BE2C (cell line): ENCODE measurements at regions not wholly inside any gene's neighbourhood (a gene's known extent, or its start where the extent isn't known, plus 50 kb on each side); places are given as distances from the start of the nearest gene placed in this dataset.

Source experiments
- DNase-seq: peaks from one replicate; pipeline ENCODE4 v3.0.0-alpha.2; 2020
- H3K27me3 ChIP-seq: fragments of 250-450 bp; sonication (Bioruptor Pico); 2 replicates; pipeline ENCODE4 v1.5.1; 2020; ENCODE audit warnings: mild to moderate bottlenecking
- H3K36me3 ChIP-seq: fragments of 250-450 bp; sonication (Bioruptor Pico); 2 replicates; pipeline ENCODE4 v1.5.1; 2020; ENCODE audit warnings: mild to moderate bottlenecking
- H3K4me1 ChIP-seq: fragments of 250-450 bp; sonication (Bioruptor Pico); 2 replicates; pipeline ENCODE4 v1.5.1; 2020
- H3K4me3 ChIP-seq: 2 replicates; pipeline ENCODE4 v1.5.1; 2011; ENCODE audit warnings: low read depth, low read length
- H3K9me3 ChIP-seq: fragments of 250-450 bp; sonication (Bioruptor Pico); 2 replicates; pipeline ENCODE4 v1.5.1; 2020
- TF ChIP-seq, protein P1 (sequence below): IDR thresholded peaks from 2 replicates; pipeline ENCODE4 v1.5.1; 2012; ENCODE audit warnings: mild to moderate bottlenecking, low read depth, low read length

DNA sequence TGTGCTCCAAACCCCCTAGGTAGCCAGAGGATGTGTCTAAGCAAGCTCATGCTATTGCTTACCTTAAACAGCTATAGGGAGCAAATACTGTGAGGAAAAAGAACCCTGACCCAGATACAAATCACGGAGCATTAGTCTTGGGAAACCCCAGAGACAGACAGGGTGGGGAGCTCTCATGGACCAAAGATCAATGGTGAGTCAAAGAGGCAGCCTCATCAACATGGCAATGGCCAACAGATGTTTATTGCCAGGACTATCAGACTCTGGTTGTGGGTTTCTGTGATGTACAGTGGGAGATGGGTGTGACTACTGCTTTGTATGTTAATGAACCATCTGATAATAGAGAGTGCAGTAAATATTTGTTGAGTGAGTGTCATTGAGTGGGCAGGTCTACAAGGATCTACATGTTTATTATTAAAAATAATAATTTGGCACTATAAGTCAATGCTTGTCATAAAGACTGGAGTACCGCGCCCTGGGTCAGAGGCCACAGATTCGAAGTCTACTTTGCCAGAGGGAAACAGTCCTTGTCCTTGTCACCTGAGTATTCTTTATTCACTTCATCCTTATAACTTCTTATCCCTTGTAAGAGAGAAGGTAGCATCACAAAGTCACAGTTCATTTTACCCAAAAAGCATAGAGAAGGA is 56.5 kb upstream of the RAI14 start:
- DNase-seq, result no peak
- Histone ChIP-seq H3K36me3 (no peaks in the 10 kb centered on the region), H3K4me1 (no peaks in the 10 kb centered on the region), H3K27me3 (no peaks in the 10 kb centered on the region), H3K4me3 (no peak overlapping the region), H3K9me3 (no peaks in the 10 kb centered on the region)
- TF ChIP-seq, protein P1, sequence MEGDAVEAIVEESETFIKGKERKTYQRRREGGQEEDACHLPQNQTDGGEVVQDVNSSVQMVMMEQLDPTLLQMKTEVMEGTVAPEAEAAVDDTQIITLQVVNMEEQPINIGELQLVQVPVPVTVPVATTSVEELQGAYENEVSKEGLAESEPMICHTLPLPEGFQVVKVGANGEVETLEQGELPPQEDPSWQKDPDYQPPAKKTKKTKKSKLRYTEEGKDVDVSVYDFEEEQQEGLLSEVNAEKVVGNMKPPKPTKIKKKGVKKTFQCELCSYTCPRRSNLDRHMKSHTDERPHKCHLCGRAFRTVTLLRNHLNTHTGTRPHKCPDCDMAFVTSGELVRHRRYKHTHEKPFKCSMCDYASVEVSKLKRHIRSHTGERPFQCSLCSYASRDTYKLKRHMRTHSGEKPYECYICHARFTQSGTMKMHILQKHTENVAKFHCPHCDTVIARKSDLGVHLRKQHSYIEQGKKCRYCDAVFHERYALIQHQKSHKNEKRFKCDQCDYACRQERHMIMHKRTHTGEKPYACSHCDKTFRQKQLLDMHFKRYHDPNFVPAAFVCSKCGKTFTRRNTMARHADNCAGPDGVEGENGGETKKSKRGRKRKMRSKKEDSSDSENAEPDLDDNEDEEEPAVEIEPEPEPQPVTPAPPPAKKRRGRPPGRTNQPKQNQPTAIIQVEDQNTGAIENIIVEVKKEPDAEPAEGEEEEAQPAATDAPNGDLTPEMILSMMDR, result no peak

DNA sequence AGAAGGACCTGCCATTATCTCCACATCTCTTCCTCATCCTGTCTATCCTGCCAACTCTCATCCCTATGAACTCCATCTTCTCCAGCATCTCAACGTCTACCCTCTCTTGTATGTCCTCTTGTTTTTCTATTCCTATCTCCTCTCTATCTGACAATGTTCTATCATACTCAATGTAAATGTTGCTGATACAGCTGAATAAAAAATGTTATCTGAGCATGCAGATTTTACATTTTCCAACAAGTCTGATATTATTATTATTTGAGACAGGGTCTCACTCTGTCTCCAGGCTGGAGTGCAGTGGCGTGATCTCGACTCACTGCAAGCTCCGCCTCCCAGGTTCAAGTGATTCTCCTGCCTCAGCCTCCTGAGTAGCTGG is 56.0 kb upstream of the RAI14 start:
- H3K36me3 ChIP-seq, result no peaks in the 10 kb centered on the region
- no peak overlapping the region for H3K4me3 ChIP-seq

DNA sequence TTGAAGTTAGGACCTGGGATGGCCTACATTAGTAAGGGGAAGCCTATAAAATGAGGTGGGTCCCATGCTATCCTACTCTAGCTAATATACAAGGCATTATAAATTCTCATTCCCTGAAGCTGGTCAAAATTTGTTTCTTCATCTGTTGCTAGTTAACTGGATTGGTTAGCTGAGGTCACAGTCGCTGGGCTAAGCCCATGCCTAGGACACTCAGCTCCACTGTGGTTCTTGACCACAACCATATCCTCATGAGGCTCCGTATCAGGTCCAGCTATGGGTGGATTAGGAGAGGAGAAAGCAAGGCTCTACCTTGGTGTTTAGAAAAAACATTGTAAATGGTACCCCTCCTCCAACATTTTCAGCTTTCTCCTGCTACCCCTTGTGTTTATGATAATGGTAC is 52.8 kb upstream of the RAI14 start:
- Histone ChIP-seq H3K4me1 (no peaks in the 10 kb centered on the region), H3K36me3 (no peaks in the 10 kb centered on the region)

More for the DNA sequence above, 56.0 kb upstream of the RAI14 start:
- TF ChIP-seq, protein P1, result no peak
- H3K27me3 ChIP-seq, result no peaks in the 10 kb centered on the region
- no peak for DNase-seq
- no peaks in the 10 kb centered on the region for H3K9me3 ChIP-seq
- no peaks in the 10 kb centered on the region for H3K4me1 ChIP-seq

DNA sequence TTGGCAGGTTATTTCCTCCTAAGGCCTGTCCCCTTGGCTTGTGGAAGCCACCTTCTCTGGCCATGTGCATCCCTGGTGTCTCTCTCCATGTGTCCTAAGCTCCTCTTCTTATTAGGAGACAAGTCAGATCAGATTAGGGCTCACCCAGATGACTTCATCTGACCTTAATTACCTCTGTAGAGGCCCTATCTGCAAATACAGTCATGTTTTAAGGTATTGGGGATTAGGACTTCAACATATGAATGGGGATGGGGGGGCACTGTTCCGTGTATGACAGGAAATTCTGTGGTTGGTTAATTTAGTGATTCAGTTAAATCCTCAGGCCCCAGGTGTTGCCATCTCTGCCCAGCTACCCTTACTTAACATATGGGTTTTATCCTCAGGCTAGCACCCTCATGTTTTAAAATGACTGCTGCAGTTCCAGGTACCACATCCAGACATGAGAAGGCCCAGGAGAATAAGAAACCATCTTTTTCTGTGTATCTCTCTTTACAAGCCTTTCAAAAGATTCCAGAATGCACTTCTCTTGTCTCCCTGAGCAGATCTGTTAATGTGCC is 51.9 kb upstream of the RAI14 start:
- H3K27me3 ChIP-seq, result no peaks in the 10 kb centered on the region
- no peaks in the 10 kb centered on the region for H3K36me3 ChIP-seq
- H3K4me3 ChIP-seq, result no peak overlapping the region
- H3K9me3 ChIP-seq, result no peaks in the 10 kb centered on the region
- TF ChIP-seq, protein P1, result no peak
- no peak for DNase-seq
- H3K4me1 ChIP-seq, result no peaks in the 10 kb centered on the region

More for the DNA sequence above, 52.8 kb upstream of the RAI14 start:
- no peak for DNase-seq
- H3K27me3 ChIP-seq, result no peaks in the 10 kb centered on the region
- TF ChIP-seq, protein P1, result no peak
- H3K4me3 ChIP-seq, result no peak overlapping the region
- H3K9me3 ChIP-seq, result no peaks in the 10 kb centered on the region

DNA sequence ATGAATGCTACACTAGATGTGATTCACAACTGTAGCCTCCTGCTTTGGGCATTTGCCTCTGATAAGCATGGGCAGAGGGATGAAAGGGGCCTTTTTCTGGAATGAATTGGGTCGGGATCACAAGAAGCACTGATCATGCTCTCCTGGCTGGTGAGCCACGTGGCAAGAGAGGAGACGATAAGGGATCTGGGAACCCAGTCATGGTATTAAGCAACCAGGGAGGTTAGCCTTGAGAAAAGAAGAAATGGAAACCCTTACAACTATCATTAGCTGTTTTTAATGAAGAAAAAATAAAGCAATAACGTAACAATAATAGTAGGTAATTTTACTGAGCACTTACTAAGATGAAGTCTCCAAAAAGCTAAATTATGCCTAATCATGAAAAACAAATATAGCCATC is 50.0 kb upstream of the RAI14 start:
- H3K9me3 ChIP-seq, result no peaks in the 10 kb centered on the region
- TF ChIP-seq, protein P1, result no peak
- H3K4me3 ChIP-seq, result no peak overlapping the region
- DNase-seq, result no peak
- no peaks in the 10 kb centered on the region; the same call in 1 of the 2 replicates for H3K27me3 ChIP-seq
- H3K36me3 ChIP-seq, result no peaks in the 10 kb centered on the region
- no peaks in the 10 kb centered on the region for H3K4me1 ChIP-seq
